K562 (cell line): ENCODE measurements at regions not wholly inside any gene's neighbourhood (a gene's known extent, or its start where the extent isn't known, plus 50 kb on each side); places are given as distances from the start of the nearest gene placed in this dataset.

Experiments
- CTCF ChIP-seq, 3 experiments: IDR thresholded peaks in 2 of 3; conservative IDR thresholded peaks in 1 of 3; 2 replicates each; pipeline ENCODE4 v1.5.1; 2011 to 2012; ENCODE audit warnings: low read length in 3 of 3, mild to moderate bottlenecking in 3 of 3, control low read depth in 2 of 3, improper control_type of control experiment in 1 of 3, inconsistent platforms in 1 of 3, low read depth in 1 of 3, mixed read lengths in 1 of 3, moderate library complexity in 1 of 3; ENCODE audit not compliant: insufficient read depth in 2 of 3
- FOXP1 ChIP-seq: sonication (generic); formaldehyde crosslinking; IDR thresholded peaks from 2 replicates; pipeline ENCODE4 v1.8.0; 2022; ENCODE audit warnings: mild to moderate bottlenecking, missing genetic modification reagents
- L3MBTL2 ChIP-seq: fragments of 450-650 bp; IDR thresholded peaks from 2 replicates; pipeline ENCODE4 v1.6.1; 2016; ENCODE audit warnings: mild to moderate bottlenecking, moderate library complexity
- POLR2G ChIP-seq: fragments of 200-400 bp; formaldehyde crosslinking; IDR thresholded peaks from 2 replicates; pipeline ENCODE4 v1.6.1; 2017; ENCODE audit warnings: low read depth, mild to moderate bottlenecking, antibody characterized with exemption, low read length, moderate library complexity
- SP2 ChIP-seq: IDR thresholded peaks from 2 replicates; pipeline ENCODE4 v1.6.1; 2011; ENCODE audit warnings: mild to moderate bottlenecking, low read depth, low read length, moderate library complexity; ENCODE audit not compliant: poor library complexity, severe bottlenecking; ENCODE audit errors: extremely low read depth
- TOE1 ChIP-seq, 2 experiments: fragments of 450-650 bp in 1 of 2; sonication (generic) in 1 of 2; formaldehyde crosslinking in 1 of 2; IDR thresholded peaks; 2 replicates each; pipeline versions ENCODE4 v1.7.1 to v1.8.0; 2016 to 2022; ENCODE audit warnings: borderline replicate concordance in 2 of 2, mild to moderate bottlenecking in 2 of 2, antibody characterized with exemption in 1 of 2, inconsistent platforms in 1 of 2, low read depth in 1 of 2, missing genetic modification reagents in 1 of 2, moderate library complexity in 1 of 2
- ZBTB40 ChIP-seq, 2 experiments: fragments of 450-650 bp in 1 of 2; sonication (generic) in 1 of 2; formaldehyde crosslinking in 1 of 2; IDR thresholded peaks; 2 replicates each; pipeline versions ENCODE4 v1.7.1 to v1.9.0; 2016 to 2022; ENCODE audit warnings: inconsistent platforms in 1 of 2, mild to moderate bottlenecking in 1 of 2, missing genetic modification reagents in 1 of 2
- ZBTB5 ChIP-seq: fragments of 450-650 bp; IDR thresholded peaks from 2 replicates; pipeline ENCODE4 v1.6.1; 2017; ENCODE audit warnings: antibody characterized with exemption
- ZNF143 ChIP-seq: sonication (generic); formaldehyde crosslinking; IDR thresholded peaks from 2 replicates; pipeline ENCODE4 v1.9.0; 2022; ENCODE audit warnings: mild to moderate bottlenecking, missing genetic modification reagents

GRCh38 chr9:17081351-17081750, 53.5 kb upstream of the CNTLN start:
- TF ChIP-seq ZBTB40 (IDR thresholded peaks at IDR 0.05) (no peak), ZBTB40 (CRISPR knock-in tag; IDR thresholded peaks at IDR 0.05) (no peak), FOXP1 (no peak), CTCF (IDR thresholded peaks at IDR 0.05 in 2 of 3, conservative IDR thresholded peaks at IDR 0.05 in 1 of 3; ENCODE audit: insufficient read depth in 2 of 3, low read depth in 1 of 3, low read length in 3 of 3) (no peak), ZNF143 (CRISPR knock-in tag) (no peak), SP2 (no peak), POLR2G (no peak), L3MBTL2 (no peak), ZBTB5 (no peak), TOE1 (IDR thresholded peaks at IDR 0.05; ENCODE audit: borderline replicate concordance) (no peak), TOE1 (CRISPR knock-in tag; IDR thresholded peaks at IDR 0.05; ENCODE audit: borderline replicate concordance, low read depth) (no peak)
